Fibroblast of lung (primary cell): ENCODE measurements at regions not wholly inside any gene's neighbourhood (a gene's known extent, or its start where the extent isn't known, plus 50 kb on each side); places are given as distances from the start of the nearest gene placed in this dataset.

Experiments
- DNase-seq, 2 donors: peaks; one replicate each; pipeline versions ENCODE4 v3.0.0 to v3.0.0-alpha.2; 2010; ENCODE audit warnings: low read depth in 2 of 2
- H2AFZ ChIP-seq: 2 replicates; pipeline ENCODE4 v1.5.1; 2012; ENCODE audit warnings: low read length, control low read depth, inconsistent platforms
- H3K27ac ChIP-seq: 2 replicates; pipeline ENCODE4 v1.5.1; 2011; ENCODE audit warnings: low read length, control low read depth; ENCODE audit not compliant: insufficient read depth
- H3K27me3 ChIP-seq: 2 replicates; pipeline ENCODE4 v1.5.1; 2011; ENCODE audit warnings: mild to moderate bottlenecking, low read length; ENCODE audit not compliant: control insufficient read depth, insufficient read depth
- H3K36me3 ChIP-seq: 2 replicates; pipeline ENCODE4 v1.5.1; 2011; ENCODE audit warnings: low read length; ENCODE audit not compliant: control insufficient read depth, insufficient read depth
- H3K4me1 ChIP-seq: 2 replicates; pipeline ENCODE4 v1.5.1; 2011; ENCODE audit warnings: low read length; ENCODE audit not compliant: control insufficient read depth, insufficient read depth; ENCODE audit errors: extremely low read depth
- H3K4me2 ChIP-seq: 2 replicates; pipeline ENCODE4 v1.5.1; 2011; ENCODE audit warnings: low read length, control low read depth; ENCODE audit not compliant: insufficient read depth; ENCODE audit errors: extremely low read depth
- H3K4me3 ChIP-seq, 4 experiments: fragments of 200-600 bp in 1 of 4; sonication (generic) in 1 of 4; replicated peaks in 1 of 4; 2 replicates each; pipeline ENCODE4 v1.5.1; 2011 to 2016; ENCODE audit warnings: low read length in 4 of 4, low read depth in 3 of 4, mild to moderate bottlenecking in 3 of 4, control low read depth in 2 of 4, inconsistent platforms in 1 of 4, mixed read lengths in 1 of 4; ENCODE audit not compliant: insufficient read depth in 1 of 4; ENCODE audit errors: control extremely low read depth in 1 of 4
- H3K79me2 ChIP-seq: 2 replicates; pipeline ENCODE4 v1.5.1; 2012; ENCODE audit warnings: mild to moderate bottlenecking, low read length, inconsistent platforms; ENCODE audit not compliant: control insufficient read depth, insufficient read depth
- H3K9ac ChIP-seq: 2 replicates; pipeline ENCODE4 v1.5.1; 2011; ENCODE audit warnings: mild to moderate bottlenecking, low read length, control low read depth; ENCODE audit not compliant: insufficient read depth
- H3K9me3 ChIP-seq: 2 replicates; pipeline ENCODE4 v1.5.1; 2012; ENCODE audit warnings: low read depth, low read length; ENCODE audit not compliant: control insufficient read depth, insufficient read depth
- H4K20me1 ChIP-seq: 2 replicates; pipeline ENCODE4 v1.5.1; 2011; ENCODE audit warnings: low read length; ENCODE audit not compliant: control insufficient read depth, insufficient read depth; ENCODE audit errors: extremely low read depth
- CTCF ChIP-seq, 2 donors: IDR thresholded peaks in 1 of 2; conservative IDR thresholded peaks in 1 of 2; 1 replicate in 1 of 2; 2 replicates in 1 of 2; pipeline ENCODE4 v1.5.1; 2011 to 2012; ENCODE audit warnings: low read length in 2 of 2, control low read depth in 1 of 2, inconsistent platforms in 1 of 2, low read depth in 1 of 2, mild to moderate bottlenecking in 1 of 2
- EZH2 ChIP-seq: IDR thresholded peaks from 2 replicates; pipeline ENCODE4 v1.5.1; 2012; ENCODE audit warnings: low read length, control low read depth, mild to moderate bottlenecking; ENCODE audit errors: missing control alignments

DNA sequence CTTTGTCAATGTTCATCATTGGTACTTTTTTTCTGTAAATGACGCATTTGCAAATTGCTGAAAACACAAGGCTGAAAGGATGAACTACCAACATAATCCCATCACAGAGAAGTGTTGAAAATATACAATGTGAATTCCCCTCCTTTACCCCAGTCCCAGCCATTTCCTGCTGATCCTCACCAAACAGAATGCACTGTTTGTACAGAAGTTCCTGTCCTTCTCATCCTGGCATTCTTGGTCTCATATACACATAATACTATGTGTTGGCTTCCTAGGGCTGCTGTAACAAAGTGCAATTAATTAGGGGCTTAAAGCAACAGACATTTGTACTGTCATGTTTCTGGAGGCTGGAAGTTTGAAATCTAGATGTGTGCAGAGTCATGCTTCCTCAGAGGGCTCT lies 836.2 kb upstream of the MGAT4C start:
- no peaks in the 10 kb centered on the region for H3K36me3 ChIP-seq
- H4K20me1 ChIP-seq, result no peaks in the 10 kb centered on the region
- no peak overlapping the region for H3K27ac ChIP-seq
- no peaks in the 10 kb centered on the region for H3K9me3 ChIP-seq
- no peak overlapping the region for H2AFZ ChIP-seq
- H3K79me2 ChIP-seq, result no peaks in the 10 kb centered on the region
- no peak overlapping the region for H3K4me3 ChIP-seq
- TF ChIP-seq EZH2 (no peak), CTCF (conservative IDR thresholded peaks at IDR 0.05 in 1 of 2, IDR thresholded peaks at IDR 0.05 in 1 of 2; ENCODE audit: low read depth in 1 of 2, low read length in 2 of 2) (no peak)
- no peak for DNase-seq
- no peaks in the 10 kb centered on the region for H3K27me3 ChIP-seq
- H3K9ac ChIP-seq, result no peak overlapping the region
- H3K4me2 ChIP-seq, result no peak overlapping the region
- no peaks in the 10 kb centered on the region for H3K4me1 ChIP-seq

- Histone ChIP-seq H3K9me3 (no peaks in the 10 kb centered on the region), H3K9ac (no peak overlapping the region), H3K4me2 (no peak overlapping the region), H3K79me2 (no peaks in the 10 kb centered on the region), H3K27ac (no peak overlapping the region), H3K4me1 (no peaks in the 10 kb centered on the region), H4K20me1 (no peaks in the 10 kb centered on the region), H3K4me3 (no peak overlapping the region), H3K27me3 (no peaks in the 10 kb centered on the region), H3K36me3 (no peaks in the 10 kb centered on the region), H2AFZ (no peak overlapping the region)
- DNase-seq, result peak; percentile 31 to 33
- no peak for TF ChIP-seq CTCF (conservative IDR thresholded peaks at IDR 0.05 in 1 of 2, IDR thresholded peaks at IDR 0.05 in 1 of 2; ENCODE audit: low read depth in 1 of 2, low read length in 2 of 2)
- no peak for TF ChIP-seq EZH2
These were observed 830.1 kb upstream of the MGAT4C start for GRCh38 chr12:87086118-87086891.

GRCh38 chr12:87085286-87085685 lies 829.1 kb upstream of the MGAT4C start:
- no peak overlapping the region for H3K4me3 ChIP-seq
- H3K9me3 ChIP-seq, result no peaks in the 10 kb centered on the region
- H3K27ac ChIP-seq, result no peak overlapping the region
- no peaks in the 10 kb centered on the region for H4K20me1 ChIP-seq
- no peak overlapping the region for H3K4me2 ChIP-seq
- H3K4me1 ChIP-seq, result no peaks in the 10 kb centered on the region
- no peak overlapping the region for H3K9ac ChIP-seq
- DNase-seq, result no peak
- no peaks in the 10 kb centered on the region for H3K36me3 ChIP-seq
- H2AFZ ChIP-seq, result no peak overlapping the region
- no peaks in the 10 kb centered on the region for H3K27me3 ChIP-seq
- H3K79me2 ChIP-seq, result no peaks in the 10 kb centered on the region
- no peak for TF ChIP-seq EZH2
- no peak for TF ChIP-seq CTCF (conservative IDR thresholded peaks at IDR 0.05 in 1 of 2, IDR thresholded peaks at IDR 0.05 in 1 of 2; ENCODE audit: low read depth in 1 of 2, low read length in 2 of 2)
